HepG2 (cell line): ENCODE measurements at regions not wholly inside any gene's neighbourhood (a gene's known extent, or its start where the extent isn't known, plus 50 kb on each side); places are given as distances from the start of the nearest gene placed in this dataset.

Experiments used
- ATAC-seq: fragments of 200-7000 bp; cut with Tn5 transposase; 3 replicates; pipeline ENCODE4 v1.9.1; 2020; ENCODE audit warnings: mild to moderate bottlenecking, moderate library complexity
- BruUV-seq: library from RNA; stranded (reverse); fragments of 400-500 nt; replicated peaks from 2 replicates; lab custom pipeline; 2021; lab: Mats Ljungman, UMichigan
- CTCF ChIA-PET: fragments of 300-600 bp; formaldehyde crosslinking; extraction: SDS; loops from one replicate; lab custom pipeline; 2021; ENCODE audit warnings: low total read pairs, inconsistent platforms, low intra/inter-chr PET ratio; lab: Yijun Ruan, JAX
- POLR2A ChIA-PET: fragments of 350-600 bp; sonication (Branson Sonifier 250); formaldehyde crosslinking; loops from one replicate; lab custom pipeline; 2020; ENCODE audit warnings: antibody characterized with exemption, inconsistent platforms; lab: Yijun Ruan, JAX
- DNase-seq: peaks from one replicate; pipeline ENCODE4 v3.0.0-alpha.2; 2015; ENCODE audit warnings: low spot score
- FAIRE-seq: peaks from 3 replicates; lab custom pipeline; 2011; peaks lifted over from hg19 to GRCh38; lab: Jason Lieb, UNC
- H2AFZ ChIP-seq: one replicate; pipeline ENCODE4 v1.6.1; 2011; ENCODE audit warnings: low read length, inconsistent platforms
- H3K27ac ChIP-seq: fragments of 300-600 bp; 3 replicates; pipeline ENCODE4 v1.8.0; 2011; ENCODE audit warnings: mixed run types, mild to moderate bottlenecking, mixed read lengths, low read length, inconsistent platforms; ENCODE audit not compliant: insufficient read depth; ENCODE audit errors: extremely low read length
- H3K27me3 ChIP-seq, 2 experiments: fragments of 200-600 bp in 1 of 2; 2 replicates in 1 of 2; 3 replicates in 1 of 2; pipeline versions ENCODE4 v1.6.0 to v1.8.0; 2011; ENCODE audit warnings: low read length in 2 of 2, mild to moderate bottlenecking in 2 of 2, moderate library complexity in 2 of 2, inconsistent platforms in 1 of 2; ENCODE audit not compliant: insufficient read depth in 2 of 2, control insufficient read depth in 1 of 2
- H3K36me3 ChIP-seq, 2 experiments: fragments of 200-600 bp in 1 of 2; replicated peaks in 1 of 2; 2 replicates in 1 of 2; 3 replicates in 1 of 2; pipeline versions ENCODE4 v1.5.1 to v1.8.0; 2011; ENCODE audit warnings: low read length in 2 of 2, inconsistent platforms in 1 of 2; ENCODE audit not compliant: insufficient read depth in 2 of 2, control insufficient read depth in 1 of 2
- H3K4me1 ChIP-seq: 2 replicates; pipeline ENCODE4 v1.5.1; 2012; ENCODE audit warnings: low read length, inconsistent platforms; ENCODE audit not compliant: insufficient read depth
- H3K4me2 ChIP-seq: 2 replicates; pipeline ENCODE4 v1.6.0; 2011; ENCODE audit warnings: low read depth, low read length, inconsistent platforms
- H3K4me3 ChIP-seq, 3 experiments: fragments of 200-600 bp in 1 of 3; sonication (generic), shearing (Covaris generic) in 1 of 3; replicated peaks in 1 of 3; 2 replicates each; pipeline ENCODE4 v1.5.1; 2011 to 2016; ENCODE audit warnings: low read length in 3 of 3, inconsistent platforms in 2 of 3, low read depth in 2 of 3, mild to moderate bottlenecking in 2 of 3, control low read depth in 1 of 3, mixed read lengths in 1 of 3; ENCODE audit not compliant: insufficient read depth in 1 of 3
- H3K79me2 ChIP-seq: one replicate; pipeline ENCODE4 v1.6.1; 2011; ENCODE audit warnings: low read length, inconsistent platforms; ENCODE audit not compliant: insufficient read depth
- H3K9ac ChIP-seq: 2 replicates; pipeline ENCODE4 v1.6.0; 2011; ENCODE audit warnings: mild to moderate bottlenecking, low read depth, low read length, inconsistent platforms; ENCODE audit not compliant: insufficient read depth
- H3K9me3 ChIP-seq: 2 replicates; pipeline ENCODE4 v1.5.1; 2012; ENCODE audit warnings: mild to moderate bottlenecking, low read length
- H4K20me1 ChIP-seq: 2 replicates; pipeline ENCODE4 v1.6.0; 2011; ENCODE audit warnings: inconsistent platforms, mild to moderate bottlenecking, low read length, moderate library complexity; ENCODE audit not compliant: insufficient read depth
- GABPB1 ChIP-seq: IDR thresholded peaks from 2 replicates; pipeline ENCODE4 v1.6.1; 2016; ENCODE audit warnings: mild to moderate bottlenecking, missing genetic modification reagents, moderate library complexity, missing compliant biosample characterization
- GPN1 ChIP-seq: sonication (generic); formaldehyde crosslinking; IDR thresholded peaks from 2 replicates; pipeline ENCODE4 v1.5.1; 2020; ENCODE audit warnings: missing genetic modification reagents, borderline replicate concordance
- GTF3A ChIP-seq: sonication (generic); formaldehyde crosslinking; conservative IDR thresholded peaks from 2 replicates; pipeline ENCODE4 v1.4.0; 2020; ENCODE audit warnings: mild to moderate bottlenecking, missing genetic modification reagents
- MTF2 ChIP-seq: sonication (generic); formaldehyde crosslinking; IDR thresholded peaks from 2 replicates; pipeline ENCODE4 v1.5.0; 2020; ENCODE audit warnings: missing genetic modification reagents, borderline replicate concordance
- PHF20 ChIP-seq: sonication (generic); formaldehyde crosslinking; IDR thresholded peaks from 2 replicates; pipeline ENCODE4 v1.5.0; 2020; ENCODE audit warnings: mild to moderate bottlenecking, missing genetic modification reagents
- POGZ ChIP-seq: sonication (generic); formaldehyde crosslinking; IDR thresholded peaks from 2 replicates; pipeline ENCODE4 v1.4.0; 2020; ENCODE audit warnings: mild to moderate bottlenecking, missing genetic modification reagents
- POLR2AphosphoS2 ChIP-seq: IDR thresholded peaks from 2 replicates; pipeline ENCODE4 v1.6.1; 2011; ENCODE audit warnings: low read depth, low read length, improper control_type of control experiment
- RXRA ChIP-seq: sonication (generic); formaldehyde crosslinking; IDR thresholded peaks from 2 replicates; pipeline ENCODE4 v1.5.1; 2020; ENCODE audit warnings: missing genetic modification reagents
- SKI ChIP-seq: fragments of 450-650 bp; IDR thresholded peaks from one replicate; pipeline ENCODE4 v1.6.1; 2018; ENCODE audit warnings: mild to moderate bottlenecking; ENCODE audit not compliant: partially characterized antibody
- SOX6 ChIP-seq, 2 experiments: fragments of 450-650 bp in 1 of 2; sonication (generic) in 1 of 2; formaldehyde crosslinking in 1 of 2; IDR thresholded peaks; 2 replicates each; pipeline versions ENCODE4 v1.4.0 to v1.6.1; 2017 to 2020; ENCODE audit warnings: antibody characterized with exemption in 1 of 2, mild to moderate bottlenecking in 1 of 2, missing genetic modification reagents in 1 of 2
- YY1 ChIP-seq: IDR thresholded peaks from 2 replicates; pipeline ENCODE4 v1.6.1; 2011; ENCODE audit warnings: low read length, low read depth, moderate library complexity, mild to moderate bottlenecking; ENCODE audit not compliant: insufficient read depth, insufficient replicate concordance
- ZBTB1 ChIP-seq: sonication (generic); formaldehyde crosslinking; IDR thresholded peaks from 2 replicates; pipeline ENCODE4 v1.4.0; 2020; ENCODE audit warnings: missing genetic modification reagents, borderline replicate concordance
- ZBTB26 ChIP-seq: IDR thresholded peaks from 2 replicates; pipeline ENCODE4 v1.6.1; 2016; ENCODE audit warnings: missing compliant biosample characterization, missing genetic modification reagents, borderline replicate concordance
- ZNF101 ChIP-seq: sonication (generic); formaldehyde crosslinking; IDR thresholded peaks from 2 replicates; pipeline ENCODE4 v1.4.0; 2020; ENCODE audit warnings: mild to moderate bottlenecking, low read depth, missing genetic modification reagents, borderline replicate concordance
- ZNF207 ChIP-seq: fragments of 450-650 bp; IDR thresholded peaks from 2 replicates; pipeline ENCODE4 v1.6.1; 2016; ENCODE audit warnings: antibody characterized with exemption, borderline replicate concordance
- ZNF230 ChIP-seq: sonication (generic); formaldehyde crosslinking; IDR thresholded peaks from 2 replicates; pipeline ENCODE4 v1.4.0; 2020; ENCODE audit warnings: mild to moderate bottlenecking, missing genetic modification reagents
- ZNF546 ChIP-seq: sonication (generic); formaldehyde crosslinking; conservative IDR thresholded peaks from 2 replicates; pipeline ENCODE4 v1.8.1; 2023; ENCODE audit warnings: mild to moderate bottlenecking, missing genetic modification reagents
- ZNF773 ChIP-seq: sonication (generic); formaldehyde crosslinking; IDR thresholded peaks from 2 replicates; pipeline ENCODE4 v1.4.0; 2020; ENCODE audit warnings: missing genetic modification reagents, borderline replicate concordance
- WGBS: methylation state at CpG from one replicate; pipeline ENCODE4 v1.1.6; 2017; ENCODE audit warnings: low lambda C conversion rate; 5-methylcytosine and 5-hydroxymethylcytosine counted together
- in situ Hi-C: cut with HindIII; loops from 2 replicates; pipeline ENCODE4 v1.10.0; 2017; ENCODE audit warnings: low pct_unique_long_range_greater_than_20kb; ENCODE audit not compliant: extremely low pct_ligation_motif_present
- intact Hi-C: fragments of 100-400 bp; cut with micrococcal nuclease; formaldehyde crosslinking; loops from one replicate; pipeline ENCODE4 v1.10.0; 2022; ENCODE audit not compliant: unreplicated experiment
- TF ChIP-seq, protein P1 (sequence below), 2 experiments: sonication (generic) in 1 of 2; formaldehyde crosslinking in 1 of 2; IDR thresholded peaks; 2 replicates each; pipeline versions ENCODE4 v1.5.1 to v1.6.1; 2011 to 2020; ENCODE audit warnings: borderline replicate concordance in 1 of 2, low read depth in 1 of 2, low read length in 1 of 2, mild to moderate bottlenecking in 1 of 2, missing genetic modification reagents in 1 of 2, moderate library complexity in 1 of 2

- TF ChIP-seq YY1 (no peak), ZNF546 (CRISPR knock-in tag) (no peak)
Measured at GRCh38 chr10:25687521-25687920, 246.5 kb upstream of the MYO3A start (continued).

DNA sequence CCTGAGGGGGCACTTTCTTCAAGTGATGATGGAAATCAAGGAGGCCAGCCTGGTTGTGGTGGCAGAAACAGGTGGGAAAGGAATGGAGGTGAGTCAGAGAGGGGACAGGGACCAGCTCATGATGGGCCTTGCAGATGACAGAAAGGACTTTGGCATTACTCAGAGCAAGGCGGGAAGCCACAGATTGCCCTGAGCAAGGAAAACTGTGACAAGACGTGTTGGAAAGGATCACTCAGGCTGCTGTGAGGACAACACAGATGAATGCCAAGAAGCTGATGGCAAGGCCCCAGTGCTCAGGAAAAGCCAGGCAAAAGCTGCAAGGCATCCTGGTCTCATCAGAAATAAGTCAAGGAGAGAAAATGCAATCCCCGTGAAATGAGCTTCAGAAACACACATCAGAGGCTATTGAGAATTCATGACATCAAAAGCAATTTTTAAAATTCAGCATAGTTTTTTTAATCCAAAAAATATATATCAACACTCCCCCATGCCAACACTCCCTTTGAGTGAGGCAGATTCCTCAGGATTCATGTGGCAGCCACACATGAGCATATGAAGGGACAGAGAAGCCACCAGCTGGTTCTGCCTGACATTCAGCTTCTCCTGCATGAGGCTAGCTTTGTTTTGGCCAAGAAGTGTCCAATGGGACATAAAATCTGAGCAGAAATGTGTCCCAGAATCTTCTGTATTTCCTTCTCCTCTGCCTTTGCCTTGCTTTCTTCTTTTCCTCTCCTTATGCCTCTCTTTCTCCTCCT lies 244.5 kb upstream of the MYO3A start:
- H3K36me3 ChIP-seq: no peaks in the 10 kb centered on the region
- CTCF ChIA-PET: no interaction called here
- no peak for DNase-seq
- WGBS: 2% methylated on average over 3 of the region's 3 CpGs
- POLR2A ChIA-PET: no interaction called here
- in situ Hi-C loops (no loop called here), intact Hi-C loops (no loop called here)
- no TSS peak for BruUV-seq
- no peak overlapping the region for H3K4me3 ChIP-seq
- no peak for ATAC-seq
- H3K79me2 ChIP-seq: no peaks in the 10 kb centered on the region
- H3K4me1 ChIP-seq: no peaks in the 10 kb centered on the region
- no peak overlapping the region for H3K9ac ChIP-seq
- FAIRE-seq: no peak
- H3K27me3 ChIP-seq: no peaks in the 10 kb centered on the region
- H3K9me3 ChIP-seq: no peaks in the 10 kb centered on the region
- H3K27ac ChIP-seq: no peak overlapping the region
- H4K20me1 ChIP-seq: no peaks in the 10 kb centered on the region
- H2AFZ ChIP-seq: no peak overlapping the region
- H3K4me2 ChIP-seq: no peak overlapping the region
- TF ChIP-seq POLR2AphosphoS2: no peak
- no peak for TF ChIP-seq ZNF101 (CRISPR knock-in tag)
- TF ChIP-seq, protein P1, sequence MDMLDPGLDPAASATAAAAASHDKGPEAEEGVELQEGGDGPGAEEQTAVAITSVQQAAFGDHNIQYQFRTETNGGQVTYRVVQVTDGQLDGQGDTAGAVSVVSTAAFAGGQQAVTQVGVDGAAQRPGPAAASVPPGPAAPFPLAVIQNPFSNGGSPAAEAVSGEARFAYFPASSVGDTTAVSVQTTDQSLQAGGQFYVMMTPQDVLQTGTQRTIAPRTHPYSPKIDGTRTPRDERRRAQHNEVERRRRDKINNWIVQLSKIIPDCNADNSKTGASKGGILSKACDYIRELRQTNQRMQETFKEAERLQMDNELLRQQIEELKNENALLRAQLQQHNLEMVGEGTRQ (IDR thresholded peaks at IDR 0.05; ENCODE audit: low read depth, low read length): no peak
- TF ChIP-seq, protein P1 (CRISPR knock-in tag; IDR thresholded peaks at IDR 0.05; ENCODE audit: borderline replicate concordance): no peak
- TF ChIP-seq PHF20: no peak
- no peak for TF ChIP-seq ZNF230 (CRISPR knock-in tag)
- no peak for TF ChIP-seq SOX6 (IDR thresholded peaks at IDR 0.05)
- no peak for TF ChIP-seq SOX6 (CRISPR knock-in tag; IDR thresholded peaks at IDR 0.05)
- TF ChIP-seq ZNF773: no peak
- TF ChIP-seq RXRA (CRISPR knock-in tag): no peak
- TF ChIP-seq SKI: no peak
- TF ChIP-seq ZBTB1 (CRISPR knock-in tag): no peak
- TF ChIP-seq GTF3A: no peak
- TF ChIP-seq POGZ: no peak
- TF ChIP-seq MTF2 (CRISPR knock-in tag): no peak
- no peak for TF ChIP-seq ZNF207
- TF ChIP-seq GPN1 (CRISPR knock-in tag): no peak
- TF ChIP-seq ZBTB26 (CRISPR knock-in tag): no peak
- no peak for TF ChIP-seq GABPB1
